T-helper 1 cell treated with Interleukin-12 subunit alpha and Interleukin-12 subunit beta and Interleukin-4 antibody, amounts not matched to agents 30 ng/mL and 1 ng/mL, for 36 hours (primary cell): ENCODE measurements at regions not wholly inside any gene's neighbourhood (a gene's known extent, or its start where the extent isn't known, plus 50 kb on each side); places are given as distances from the start of the nearest gene placed in this dataset.
"Not testable (repeated sequence)": the region's sequence is repeated elsewhere in the genome, so short reads cannot be mapped to it uniquely, and the experiment has no call there.

Experiments used
- intact Hi-C: fragments of 100-400 bp; cut with micrococcal nuclease; formaldehyde crosslinking; loops from one replicate; pipeline ENCODE4 v1.15.1; 2024

DNA sequence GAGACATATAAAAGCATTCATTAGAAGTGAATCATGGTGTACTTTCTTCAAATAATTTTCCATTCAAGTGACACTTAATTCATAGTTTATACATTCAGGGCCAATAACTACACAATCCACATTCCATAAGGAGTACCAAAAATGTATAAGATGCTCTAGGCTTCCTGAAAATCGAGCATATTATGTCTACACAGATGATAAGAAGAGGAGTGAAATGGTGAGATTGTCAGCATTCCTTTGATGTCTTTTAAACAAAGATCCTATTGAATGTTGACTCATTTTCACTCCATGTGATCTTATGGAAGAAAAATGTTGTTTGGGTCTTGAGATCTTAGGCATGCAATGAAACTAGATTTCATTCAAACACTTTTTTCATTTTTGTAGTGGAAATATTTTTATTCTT is 843.2 kb downstream of the KCNA4 start:
- intact Hi-C loops, result no loop called here

DNA sequence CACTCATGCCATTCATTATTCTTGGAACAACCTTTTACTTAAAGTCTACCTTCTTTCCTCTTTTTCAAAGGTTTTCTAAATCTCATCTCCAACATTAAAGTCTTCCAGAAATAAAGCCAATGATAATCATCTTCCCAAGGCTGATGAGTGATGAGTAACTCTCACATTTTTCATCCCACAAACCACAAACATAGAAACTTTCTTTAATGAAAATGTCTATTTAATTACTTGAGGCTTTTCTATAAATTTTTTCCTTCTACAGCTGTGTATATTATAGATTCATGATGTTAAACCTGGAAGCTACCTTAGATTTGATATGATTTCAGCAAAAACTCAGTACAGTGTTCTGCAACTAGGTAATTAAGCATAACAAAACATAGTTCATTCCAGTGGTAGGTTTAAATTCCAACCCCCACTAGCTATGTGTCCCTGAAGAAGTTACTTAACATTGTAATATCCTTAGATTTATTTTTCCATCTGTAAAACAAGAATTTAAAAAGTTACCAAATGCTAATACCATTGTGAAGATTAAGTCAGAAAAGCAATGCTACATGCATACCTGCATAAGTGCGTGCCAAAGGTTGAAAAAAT is 845.4 kb downstream of the KCNA4 start:
- intact Hi-C loops, result no loop called here

- intact Hi-C loops, result no loop called here
Observed at GRCh38 chr11:29166306-29166705, 850.5 kb downstream of the KCNA4 start.

DNA sequence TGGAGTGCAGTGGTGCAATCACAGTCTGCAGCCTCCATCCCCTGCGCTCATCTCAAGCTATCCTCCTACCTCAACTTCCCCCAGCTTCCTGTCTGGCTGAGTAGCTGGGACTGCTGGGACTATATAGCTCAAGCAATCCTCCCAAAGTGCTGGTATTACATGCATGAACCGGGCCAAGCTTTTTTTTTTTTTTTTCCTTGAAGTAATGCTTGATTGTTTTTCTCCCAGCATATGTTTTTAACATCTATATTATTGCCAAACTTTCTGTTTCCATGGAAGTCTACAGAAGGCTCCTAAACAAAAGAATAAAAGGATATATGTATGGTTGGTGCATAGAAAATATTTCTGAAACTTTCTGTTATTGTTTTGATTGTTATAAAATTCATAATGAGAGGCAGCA is 853.6 kb downstream of the KCNA4 start:
- intact Hi-C loops, result no loop called here

- intact Hi-C loops, result no loop called here
Observed at GRCh38 chr11:29162491-29162890, 854.3 kb downstream of the KCNA4 start.

DNA sequence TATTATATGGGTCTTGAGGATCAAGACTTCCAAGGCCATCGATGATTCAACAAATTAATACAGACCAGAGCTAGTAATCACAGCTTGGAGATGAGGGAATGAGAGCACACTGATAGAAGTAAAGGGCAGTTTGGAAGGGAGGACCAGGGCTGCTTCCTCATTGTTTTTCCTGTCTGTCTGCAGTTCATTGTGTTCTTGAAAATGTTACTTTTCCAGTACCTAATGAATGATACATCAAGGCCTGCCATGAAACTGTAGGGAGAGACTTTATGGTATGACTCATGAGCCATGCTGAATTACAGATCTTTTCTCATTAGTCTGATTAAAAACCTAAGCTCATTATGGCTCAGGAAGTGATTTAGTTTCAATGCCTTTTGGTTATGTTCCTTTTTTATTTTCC is 855.6 kb downstream of the KCNA4 start:
- intact Hi-C loops, result no loop called here

DNA sequence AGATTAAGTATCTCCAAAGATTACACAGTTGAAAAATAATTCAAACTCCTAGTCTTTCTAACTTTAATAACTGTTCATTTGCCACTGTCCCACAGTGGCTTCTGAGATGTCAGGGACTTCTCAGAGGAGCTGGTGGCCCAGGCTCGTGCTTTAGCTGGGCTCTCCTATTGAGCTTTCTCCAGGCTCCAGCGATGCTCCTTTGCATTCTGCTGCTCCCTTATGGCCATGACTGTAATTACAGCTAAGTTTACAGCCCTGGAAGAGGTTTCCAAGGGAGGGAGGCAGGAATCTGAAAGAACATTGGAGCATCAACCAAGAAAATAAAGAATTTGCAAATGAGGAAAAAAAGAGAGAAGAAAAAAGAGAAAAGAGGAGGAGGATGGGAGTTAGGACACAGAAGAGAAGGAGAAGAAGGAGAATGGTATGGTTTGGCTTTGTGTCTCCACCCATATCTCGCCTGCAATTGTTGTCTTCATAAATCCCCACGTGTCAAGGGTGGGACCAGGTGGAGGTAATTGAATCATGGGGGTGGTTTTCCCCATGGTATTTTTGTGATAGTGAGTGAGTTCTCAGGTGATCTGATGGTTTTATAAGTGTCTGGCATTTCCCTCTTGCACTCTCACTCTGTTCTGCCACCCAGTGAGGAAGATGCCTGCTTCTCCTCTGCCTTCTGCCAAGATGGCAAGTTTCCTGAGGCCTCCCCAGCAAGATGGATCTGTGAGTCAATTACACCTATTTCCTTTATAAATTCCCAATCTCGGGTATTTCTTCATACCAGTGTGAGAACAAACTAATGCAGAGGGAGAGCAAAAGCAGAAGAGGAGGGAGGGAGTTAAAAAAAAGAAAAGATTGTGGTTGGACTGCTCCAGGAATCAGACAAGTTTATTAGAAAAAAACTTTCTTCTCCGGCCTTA is 857.0 kb downstream of the KCNA4 start:
- intact Hi-C loops, result no loop called here

DNA sequence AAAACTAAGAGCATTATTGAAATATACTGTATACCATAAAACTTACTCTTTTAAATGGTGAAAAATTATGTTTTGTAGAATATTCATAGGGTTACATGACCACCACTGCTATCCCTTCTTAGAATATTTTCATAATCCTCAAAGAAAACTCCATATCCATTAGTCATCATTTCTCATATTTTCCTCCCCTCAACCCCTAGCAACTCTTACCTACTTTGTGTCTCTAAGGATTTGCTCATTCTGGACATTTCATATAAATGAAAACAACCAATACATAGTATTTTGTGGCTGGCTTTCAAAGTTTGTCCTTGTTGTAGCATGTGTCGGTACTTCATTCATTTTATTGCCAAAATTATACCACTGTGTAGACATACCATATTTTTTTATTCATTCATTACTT is 863.8 kb downstream of the KCNA4 start:
- intact Hi-C loops, result no loop called here

DNA sequence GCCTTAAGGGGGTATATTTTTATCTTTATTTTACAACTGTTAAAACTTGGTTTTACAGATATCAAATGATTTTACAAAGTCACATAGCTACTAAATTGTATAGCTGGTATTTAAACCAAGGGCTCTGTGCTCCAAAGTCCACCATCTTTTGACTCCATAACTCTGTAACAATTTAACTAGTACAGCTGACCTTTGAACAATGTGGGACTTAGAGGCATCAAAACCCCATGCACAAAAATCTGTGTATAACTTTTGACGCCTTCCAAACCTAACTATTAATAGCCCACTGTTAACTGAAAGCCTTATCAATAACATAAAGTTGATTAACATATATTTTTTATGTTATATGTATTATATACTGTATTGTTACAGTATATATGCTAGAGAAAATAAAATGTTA is 874.3 kb downstream of the KCNA4 start:
- intact Hi-C loops, result not testable (repeated sequence)

- intact Hi-C loops, result no loop called here
Observed at GRCh38 chr11:29135504-29135903, 881.3 kb downstream of the KCNA4 start.

DNA sequence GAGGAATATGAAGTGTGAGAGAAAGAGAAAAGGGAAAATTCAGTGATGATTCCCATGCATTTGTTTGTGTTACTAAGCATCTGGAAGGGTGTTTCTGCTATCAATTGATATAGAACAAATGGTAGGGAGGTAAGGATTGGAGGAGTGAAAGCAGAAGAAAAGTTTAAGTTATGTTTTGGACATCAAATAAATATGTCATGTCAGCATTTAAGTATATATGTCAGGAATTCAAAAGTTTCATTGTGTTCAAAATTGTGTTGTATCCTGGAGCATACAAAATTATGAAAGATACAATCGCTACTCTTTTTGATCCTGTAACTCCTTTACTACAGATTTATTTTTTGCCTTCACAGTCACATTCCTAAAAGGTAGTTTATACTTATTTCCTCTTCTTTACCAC is 885.8 kb downstream of the KCNA4 start:
- intact Hi-C loops, result no loop called here

DNA sequence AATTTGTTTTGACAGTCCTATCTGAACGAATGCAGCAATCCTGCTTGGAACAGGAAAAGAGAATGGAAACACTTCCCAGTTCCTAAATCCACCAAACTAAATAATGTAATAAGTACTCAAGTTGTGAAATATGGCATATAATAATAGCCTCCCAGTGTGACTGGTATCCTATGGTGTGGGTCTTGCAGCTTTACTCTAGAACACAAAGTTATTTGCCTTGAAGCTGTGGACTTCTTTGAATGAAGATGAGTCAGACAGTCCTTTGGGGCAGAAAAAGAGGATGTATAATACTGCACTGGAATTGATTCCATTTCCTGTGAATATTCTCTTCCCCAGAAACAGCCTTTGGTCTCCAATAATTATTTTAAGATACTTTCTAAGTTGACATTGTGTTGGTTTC is 887.0 kb downstream of the KCNA4 start:
- intact Hi-C loops, result no loop called here

DNA sequence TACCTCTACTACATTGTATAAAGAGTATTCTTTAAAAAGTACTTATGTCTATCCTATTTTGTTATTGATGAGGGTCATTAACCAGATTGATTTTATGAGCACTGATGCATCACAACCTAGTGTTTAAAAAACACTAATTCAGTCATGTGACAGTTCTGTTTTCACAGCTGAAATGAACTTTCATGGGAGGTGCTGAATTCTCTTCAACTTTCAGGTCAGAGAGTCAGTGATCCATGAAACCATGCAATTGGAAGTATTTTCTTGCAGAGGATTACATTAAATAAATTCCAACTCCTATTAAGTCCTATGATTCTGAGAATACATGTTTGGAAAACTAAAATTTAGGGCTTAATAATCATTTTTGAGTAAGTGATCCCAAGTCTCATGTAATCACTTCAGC is 889.4 kb downstream of the KCNA4 start:
- intact Hi-C loops, result no loop called here

- intact Hi-C loops, result no loop called here
Observed at GRCh38 chr11:29125606-29126005, 891.2 kb downstream of the KCNA4 start.

DNA sequence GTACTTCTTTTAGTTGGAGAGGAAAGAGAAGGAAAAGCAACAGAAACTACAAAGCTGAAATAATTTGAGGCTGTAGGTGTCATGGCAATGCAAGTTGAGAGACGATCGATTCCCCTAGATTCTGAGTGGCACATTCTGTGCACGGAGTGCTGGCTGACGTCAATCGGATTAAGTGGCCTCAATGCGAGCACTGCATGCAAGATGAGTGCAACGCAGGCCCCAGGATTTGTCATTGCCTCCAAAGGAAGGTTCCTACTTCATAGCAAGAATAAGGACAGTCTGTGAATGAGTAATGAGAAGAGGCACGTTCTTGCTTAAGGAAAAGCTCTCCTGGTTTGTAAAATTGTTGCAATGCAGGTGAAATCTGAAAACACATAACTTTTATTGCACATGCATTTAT is 892.4 kb downstream of the KCNA4 start:
- intact Hi-C loops, result no loop called here

GRCh38 chr11:29119707-29120618 is 896.9 kb downstream of the KCNA4 start:
- intact Hi-C loops, result no loop called here

GRCh38 chr11:29119116-29119515 is 897.7 kb downstream of the KCNA4 start:
- intact Hi-C loops, result no loop called here

DNA sequence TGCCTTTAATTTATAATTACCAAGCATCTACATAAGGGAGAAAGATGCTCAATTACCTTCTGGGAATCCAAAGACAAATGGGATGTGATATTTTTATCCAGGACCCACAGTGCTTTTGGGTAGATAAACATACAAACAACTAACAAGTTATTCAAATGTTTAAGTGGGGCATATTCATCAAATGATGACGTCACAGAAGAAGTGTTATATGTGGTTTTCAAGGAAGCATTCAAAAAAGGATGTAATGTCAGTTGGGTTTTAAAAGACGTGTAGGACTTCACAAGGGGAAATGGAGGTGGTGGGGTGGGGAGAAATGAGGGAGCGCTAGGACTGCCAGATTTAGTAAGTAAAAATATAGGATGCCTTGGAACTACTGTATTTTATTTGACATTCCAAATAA is 915.9 kb downstream of the KCNA4 start:
- intact Hi-C loops, result no loop called here

GRCh38 chr11:29095821-29096220 is 921.0 kb downstream of the KCNA4 start:
- intact Hi-C loops, result no loop called here

GRCh38 chr11:29093416-29094120 is 923.3 kb downstream of the KCNA4 start:
- intact Hi-C loops, result no loop called here

GRCh38 chr11:29087200-29087812 is 929.5 kb downstream of the KCNA4 start:
- intact Hi-C loops, result no loop called here
